HG02973 (cell line): ENCODE measurements at regions not wholly inside any gene's neighbourhood (a gene's known extent, or its start where the extent isn't known, plus 50 kb on each side); places are given as distances from the start of the nearest gene placed in this dataset.

Source experiments
- ATAC-seq: cut with Tn5 transposase; IDR thresholded peaks from one replicate; pipeline ENCODE4 v1.9.1; 2021; ENCODE audit warnings: moderate library complexity; ENCODE audit not compliant: unreplicated experiment

GRCh38 chr20:51269671-51270070, 246.8 kb upstream of the KCNG1 start:
- no peak for ATAC-seq

GRCh38 chr20:51267679-51268078, 244.8 kb upstream of the KCNG1 start:
- ATAC-seq, result no peak

- ATAC-seq, result no peak
Measured at GRCh38 chr20:51266353-51266752, 243.4 kb upstream of the KCNG1 start.

- no peak for ATAC-seq
Measured at GRCh38 chr20:51265361-51265760, 242.5 kb upstream of the KCNG1 start.

- ATAC-seq, result no peak
Measured at GRCh38 chr20:51262240-51262639, 239.3 kb upstream of the KCNG1 start.

- no peak for ATAC-seq
Measured at GRCh38 chr20:51259455-51259854, 236.5 kb upstream of the KCNG1 start.

GRCh38 chr20:51258582-51259165, 235.8 kb upstream of the KCNG1 start:
- ATAC-seq, result no peak

- no peak for ATAC-seq
Measured at GRCh38 chr20:51255417-51255816, 232.5 kb upstream of the KCNG1 start.

- no peak for ATAC-seq
Measured at GRCh38 chr20:51253280-51253679, 230.4 kb upstream of the KCNG1 start.

- ATAC-seq, result no peak
Measured at GRCh38 chr20:51249781-51250180, 226.9 kb upstream of the KCNG1 start.

GRCh38 chr20:51249215-51249614, 226.3 kb upstream of the KCNG1 start:
- ATAC-seq, result no peak

- ATAC-seq, result no peak
Measured at GRCh38 chr20:51244466-51244865, 221.6 kb upstream of the KCNG1 start.

GRCh38 chr20:51238675-51239305, 215.9 kb upstream of the KCNG1 start:
- ATAC-seq, result no peak

- no peak for ATAC-seq
Measured at GRCh38 chr20:51237791-51238190, 214.9 kb upstream of the KCNG1 start.

- ATAC-seq, result no peak
Measured at GRCh38 chr20:51237278-51237677, 214.4 kb upstream of the KCNG1 start.

GRCh38 chr20:51236421-51236820, 213.5 kb upstream of the KCNG1 start:
- no peak for ATAC-seq

GRCh38 chr20:51233345-51233744, 210.4 kb upstream of the KCNG1 start:
- ATAC-seq, result no peak

GRCh38 chr20:51230727-51231126, 207.8 kb upstream of the KCNG1 start:
- ATAC-seq, result no peak

GRCh38 chr20:51228763-51229162, 205.9 kb upstream of the KCNG1 start:
- ATAC-seq, result no peak

GRCh38 chr20:51227744-51228143, 204.8 kb upstream of the KCNG1 start:
- ATAC-seq, result no peak

- ATAC-seq, result no peak
Measured at GRCh38 chr20:51223183-51223720, 200.3 kb upstream of the KCNG1 start.

- ATAC-seq, result no peak
Measured at GRCh38 chr20:51221791-51222408, 199.0 kb upstream of the KCNG1 start.
